Calu3 (cell line): ENCODE measurements at regions not wholly inside any gene's neighbourhood (a gene's known extent, or its start where the extent isn't known, plus 50 kb on each side); places are given as distances from the start of the nearest gene placed in this dataset.

ENCODE experiments used
- BruUV-seq: library from RNA; stranded (reverse); fragments of 400-500 nt; replicated peaks from 2 replicates; lab custom pipeline; 2021; lab: Mats Ljungman, UMichigan
- CTCF ChIA-PET: fragments of 300-600 bp; sonication (Branson Sonifier 250); formaldehyde crosslinking; loops from one replicate; lab custom pipeline; 2022; ENCODE audit warnings: antibody characterized with exemption; lab: Charles Lee
- DNase-seq: peaks from one replicate; pipeline ENCODE4 v3.0.0; 2022
- H3K27ac Mint-ChIP-seq: one replicate; pipeline ENCODE4 v1.8.0; 2022; ENCODE audit warnings: mixed read lengths; ENCODE audit not compliant: unreplicated experiment
- H3K27me3 Mint-ChIP-seq: one replicate; pipeline ENCODE4 v1.8.0; 2022; ENCODE audit warnings: mixed read lengths; ENCODE audit not compliant: unreplicated experiment
- H3K36me3 Mint-ChIP-seq: one replicate; pipeline ENCODE4 v1.8.0; 2022; ENCODE audit warnings: mild to moderate bottlenecking, moderate library complexity, mixed read lengths; ENCODE audit not compliant: insufficient read depth, unreplicated experiment
- H3K4me1 Mint-ChIP-seq: one replicate; pipeline ENCODE4 v1.8.0; 2022; ENCODE audit warnings: mild to moderate bottlenecking, low read depth, mixed read lengths; ENCODE audit not compliant: unreplicated experiment
- H3K4me3 Mint-ChIP-seq: one replicate; pipeline ENCODE4 v1.8.0; 2022; ENCODE audit warnings: mild to moderate bottlenecking, low read depth, moderate library complexity, mixed read lengths; ENCODE audit not compliant: unreplicated experiment
- H3K9me3 Mint-ChIP-seq: one replicate; pipeline ENCODE4 v1.8.0; 2022; ENCODE audit warnings: low read depth, mixed read lengths; ENCODE audit not compliant: unreplicated experiment
- intact Hi-C: fragments of 100-400 bp; cut with micrococcal nuclease; formaldehyde crosslinking; loops from one replicate; pipeline ENCODE4 v1.10.0; 2022; ENCODE audit not compliant: unreplicated experiment
- TF ChIP-seq, protein P1 (sequence below): fragments of 200-600 bp; IDR thresholded peaks from one replicate; pipeline ENCODE4 v1.8.0; 2022; ENCODE audit warnings: antibody characterized with exemption; ENCODE audit not compliant: unreplicated experiment

GRCh38 chr13:37978680-37979079, 109.1 kb upstream of the TRPC4 start:
- H3K27ac Mint-ChIP-seq = no peak overlapping the region
- TF ChIP-seq, protein P1, sequence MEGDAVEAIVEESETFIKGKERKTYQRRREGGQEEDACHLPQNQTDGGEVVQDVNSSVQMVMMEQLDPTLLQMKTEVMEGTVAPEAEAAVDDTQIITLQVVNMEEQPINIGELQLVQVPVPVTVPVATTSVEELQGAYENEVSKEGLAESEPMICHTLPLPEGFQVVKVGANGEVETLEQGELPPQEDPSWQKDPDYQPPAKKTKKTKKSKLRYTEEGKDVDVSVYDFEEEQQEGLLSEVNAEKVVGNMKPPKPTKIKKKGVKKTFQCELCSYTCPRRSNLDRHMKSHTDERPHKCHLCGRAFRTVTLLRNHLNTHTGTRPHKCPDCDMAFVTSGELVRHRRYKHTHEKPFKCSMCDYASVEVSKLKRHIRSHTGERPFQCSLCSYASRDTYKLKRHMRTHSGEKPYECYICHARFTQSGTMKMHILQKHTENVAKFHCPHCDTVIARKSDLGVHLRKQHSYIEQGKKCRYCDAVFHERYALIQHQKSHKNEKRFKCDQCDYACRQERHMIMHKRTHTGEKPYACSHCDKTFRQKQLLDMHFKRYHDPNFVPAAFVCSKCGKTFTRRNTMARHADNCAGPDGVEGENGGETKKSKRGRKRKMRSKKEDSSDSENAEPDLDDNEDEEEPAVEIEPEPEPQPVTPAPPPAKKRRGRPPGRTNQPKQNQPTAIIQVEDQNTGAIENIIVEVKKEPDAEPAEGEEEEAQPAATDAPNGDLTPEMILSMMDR = no peak
- BruUV-seq = no TSS peak
- no peak overlapping the region for H3K4me3 Mint-ChIP-seq
- H3K36me3 Mint-ChIP-seq = no peaks in the 10 kb centered on the region
- H3K4me1 Mint-ChIP-seq = no peaks in the 10 kb centered on the region
- no peak for DNase-seq
- H3K27me3 Mint-ChIP-seq = no peaks in the 10 kb centered on the region
- CTCF ChIA-PET = no interaction called here
- intact Hi-C loops = no loop called here
- no peaks in the 10 kb centered on the region for H3K9me3 Mint-ChIP-seq

DNA sequence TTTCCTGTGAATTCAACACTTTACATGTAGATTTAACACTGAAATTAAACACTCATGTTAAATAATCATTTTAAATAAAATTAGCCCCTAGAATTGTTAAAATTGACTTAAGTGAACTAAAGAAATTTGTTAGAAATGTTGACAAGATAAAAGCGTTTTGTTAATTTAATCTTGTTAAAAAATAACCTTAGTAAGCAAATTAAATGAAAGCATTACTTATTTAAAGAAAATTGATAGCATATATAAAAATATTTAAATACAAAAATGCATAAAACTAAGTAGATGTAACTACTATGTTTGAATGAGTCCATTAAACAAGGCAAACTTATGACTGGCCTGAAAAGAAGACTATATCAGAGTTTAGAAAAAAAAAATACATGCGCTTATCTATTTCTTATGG, 99.0 kb upstream of the TRPC4 start:
- Mint-ChIP-seq H3K9me3 (peaks cover 4% of the 10 kb centered on the region), H3K36me3 (no peaks in the 10 kb centered on the region), H3K27me3 (no peaks in the 10 kb centered on the region), H3K27ac (no peak overlapping the region), H3K4me3 (no peak overlapping the region), H3K4me1 (no peaks in the 10 kb centered on the region)
- intact Hi-C loops = no loop called here
- no peak for DNase-seq
- BruUV-seq = no TSS peak
- CTCF ChIA-PET = no interaction called here
- TF ChIP-seq, protein P1 = no peak

DNA sequence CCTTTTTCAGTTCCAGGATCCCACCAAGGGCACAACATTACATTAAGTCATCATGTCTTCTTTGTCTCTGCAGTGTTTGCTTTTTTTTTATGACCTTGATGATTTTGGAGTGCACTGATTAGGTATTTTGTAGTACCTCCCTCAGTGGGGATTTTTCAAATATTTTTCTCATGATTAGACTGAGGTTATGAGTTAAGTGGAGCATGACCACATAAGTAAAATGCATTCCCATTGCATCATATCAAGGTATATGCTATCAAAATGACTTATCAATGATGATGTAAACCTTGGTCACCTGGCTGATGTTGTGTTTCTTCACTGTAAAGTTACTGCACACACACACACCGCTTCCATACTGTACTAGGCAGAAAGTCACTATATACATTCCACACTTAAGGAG, 96.7 kb upstream of the TRPC4 start:
- H3K9me3 Mint-ChIP-seq = peaks cover 4% of the 10 kb centered on the region
- no peaks in the 10 kb centered on the region for H3K36me3 Mint-ChIP-seq
- CTCF ChIA-PET = no interaction called here
- intact Hi-C loops = no loop called here
- H3K4me1 Mint-ChIP-seq = no peaks in the 10 kb centered on the region
- no peak overlapping the region for H3K27ac Mint-ChIP-seq
- no peaks in the 10 kb centered on the region for H3K27me3 Mint-ChIP-seq
- BruUV-seq = no TSS peak
- TF ChIP-seq, protein P1 = no peak
- DNase-seq = no peak
- no peak overlapping the region for H3K4me3 Mint-ChIP-seq

DNA sequence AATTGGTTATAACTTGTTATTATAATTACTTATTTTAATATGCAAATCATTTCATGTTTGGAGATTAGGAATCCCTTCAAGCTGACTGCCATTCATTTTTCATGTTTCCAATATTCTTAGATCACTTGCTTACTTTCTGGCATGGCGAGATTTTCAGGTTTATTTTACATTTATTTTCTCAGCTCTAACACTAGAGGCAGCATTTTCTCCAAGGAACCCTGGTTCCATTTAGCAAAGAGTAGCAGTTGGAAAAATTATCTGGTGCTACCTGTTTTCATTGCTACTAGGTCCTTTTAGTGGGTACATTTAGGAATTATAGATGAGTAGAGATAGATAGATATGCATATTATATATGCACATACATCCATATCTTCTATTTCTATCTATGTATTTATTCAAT, 90.9 kb upstream of the TRPC4 start:
- H3K36me3 Mint-ChIP-seq = no peaks in the 10 kb centered on the region
- no peaks in the 10 kb centered on the region for H3K9me3 Mint-ChIP-seq
- CTCF ChIA-PET = no interaction called here
- no peaks in the 10 kb centered on the region for H3K27me3 Mint-ChIP-seq
- H3K4me3 Mint-ChIP-seq = no peak overlapping the region
- H3K27ac Mint-ChIP-seq = no peak overlapping the region
- DNase-seq = no peak
- TF ChIP-seq, protein P1 = no peak
- peaks cover under 1% of the 10 kb centered on the region for H3K4me1 Mint-ChIP-seq
- no TSS peak for BruUV-seq
- intact Hi-C loops = no loop called here
